ENCODE measurements at regions not wholly inside any gene's neighbourhood (a gene's known extent, or its start where the extent isn't known, plus 50 kb on each side); places are given as distances from the start of the nearest gene placed in this dataset.

- peak; percentile 63 for DNase-seq
Measured at GRCh38 chr17:70767102-70767701, 597.9 kb downstream of the KCNJ2 start.

- DNase-seq, result no peak
Measured at GRCh38 chr17:70769956-70770355, 600.6 kb downstream of the KCNJ2 start.

- DNase-seq, result no peak
Measured at GRCh38 chr17:70771804-70772386, 602.6 kb downstream of the KCNJ2 start.

GRCh38 chr17:70772761-70773160 is 603.4 kb downstream of the KCNJ2 start:
- no peak for DNase-seq

- DNase-seq, result no peak
Measured at GRCh38 chr17:70773258-70773657, 603.9 kb downstream of the KCNJ2 start.

- no peak for DNase-seq
Measured at GRCh38 chr17:70774339-70775117, 605.2 kb downstream of the KCNJ2 start.

- DNase-seq, result peak; percentile 82
Measured at GRCh38 chr17:70775679-70776078, 606.3 kb downstream of the KCNJ2 start.

- DNase-seq, result no peak
Measured at GRCh38 chr17:70776441-70776840, 607.1 kb downstream of the KCNJ2 start.

GRCh38 chr17:70780031-70780430 is 610.7 kb downstream of the KCNJ2 start:
- DNase-seq, result no peak

- no peak for DNase-seq
Measured at GRCh38 chr17:70786081-70786480, 616.7 kb downstream of the KCNJ2 start.

GRCh38 chr17:70787721-70788300 is 618.5 kb downstream of the KCNJ2 start:
- no peak for DNase-seq

GRCh38 chr17:70791748-70792443 is 622.6 kb downstream of the KCNJ2 start:
- DNase-seq, result no peak

- no peak for DNase-seq
Measured at GRCh38 chr17:70794738-70795137, 625.4 kb downstream of the KCNJ2 start.

- no peak for DNase-seq
Measured at GRCh38 chr17:70795620-70796019, 626.3 kb downstream of the KCNJ2 start.

- DNase-seq, result no peak
Measured at GRCh38 chr17:70796757-70797156, 627.4 kb downstream of the KCNJ2 start.

- DNase-seq, result no peak
Measured at GRCh38 chr17:70797166-70797565, 627.8 kb downstream of the KCNJ2 start.

- DNase-seq, result no peak
Measured at GRCh38 chr17:70804161-70804560, 634.8 kb downstream of the KCNJ2 start.

- no peak for DNase-seq
Measured at GRCh38 chr17:70808596-70808995, 639.3 kb downstream of the KCNJ2 start.

GRCh38 chr17:70810609-70811008 is 641.3 kb downstream of the KCNJ2 start:
- no peak for DNase-seq

GRCh38 chr17:70813355-70813930 is 644.1 kb downstream of the KCNJ2 start:
- no peak for DNase-seq

- DNase-seq, result no peak
Measured at GRCh38 chr17:70819183-70819582, 649.9 kb downstream of the KCNJ2 start.

- DNase-seq, result no peak
Measured at GRCh38 chr17:70820276-70820675, 650.9 kb downstream of the KCNJ2 start.
